ENCODE measurements at regions not wholly inside any gene's neighbourhood (a gene's known extent, or its start where the extent isn't known, plus 50 kb on each side); places are given as distances from the start of the nearest gene placed in this dataset.

GRCh38 chr4:20305976-20306375, 54.3 kb downstream of the SLIT2 start (continued):
- TF ChIP-seq, protein P1, sequence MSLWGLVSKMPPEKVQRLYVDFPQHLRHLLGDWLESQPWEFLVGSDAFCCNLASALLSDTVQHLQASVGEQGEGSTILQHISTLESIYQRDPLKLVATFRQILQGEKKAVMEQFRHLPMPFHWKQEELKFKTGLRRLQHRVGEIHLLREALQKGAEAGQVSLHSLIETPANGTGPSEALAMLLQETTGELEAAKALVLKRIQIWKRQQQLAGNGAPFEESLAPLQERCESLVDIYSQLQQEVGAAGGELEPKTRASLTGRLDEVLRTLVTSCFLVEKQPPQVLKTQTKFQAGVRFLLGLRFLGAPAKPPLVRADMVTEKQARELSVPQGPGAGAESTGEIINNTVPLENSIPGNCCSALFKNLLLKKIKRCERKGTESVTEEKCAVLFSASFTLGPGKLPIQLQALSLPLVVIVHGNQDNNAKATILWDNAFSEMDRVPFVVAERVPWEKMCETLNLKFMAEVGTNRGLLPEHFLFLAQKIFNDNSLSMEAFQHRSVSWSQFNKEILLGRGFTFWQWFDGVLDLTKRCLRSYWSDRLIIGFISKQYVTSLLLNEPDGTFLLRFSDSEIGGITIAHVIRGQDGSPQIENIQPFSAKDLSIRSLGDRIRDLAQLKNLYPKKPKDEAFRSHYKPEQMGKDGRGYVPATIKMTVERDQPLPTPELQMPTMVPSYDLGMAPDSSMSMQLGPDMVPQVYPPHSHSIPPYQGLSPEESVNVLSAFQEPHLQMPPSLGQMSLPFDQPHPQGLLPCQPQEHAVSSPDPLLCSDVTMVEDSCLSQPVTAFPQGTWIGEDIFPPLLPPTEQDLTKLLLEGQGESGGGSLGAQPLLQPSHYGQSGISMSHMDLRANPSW (CRISPR knock-in tag; IDR thresholded peaks at IDR 0.05): no peak
- no peak for TF ChIP-seq CREBBP (IDR thresholded peaks at IDR 0.05; ENCODE audit: low read depth, low read length)

DNA sequence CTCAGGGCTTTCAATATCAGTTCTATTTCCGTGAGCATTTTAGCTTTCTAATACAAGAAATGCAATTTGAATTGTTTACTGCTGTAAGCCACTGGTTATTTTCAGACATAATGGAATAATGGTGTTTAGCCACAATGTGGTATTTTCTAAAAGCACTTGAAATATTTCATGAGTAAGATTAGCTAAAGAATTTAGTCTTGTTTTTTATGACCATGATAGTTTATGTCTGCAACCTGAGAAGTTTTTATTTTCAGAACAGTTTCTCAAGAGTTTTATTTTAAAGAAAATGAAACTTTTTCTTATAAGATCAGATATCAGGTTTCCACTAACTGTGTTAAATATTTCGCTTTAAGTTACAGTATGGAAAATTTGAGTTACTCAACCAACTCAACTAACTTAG, 60.2 kb downstream of the SLIT2 start:
- ATAC-seq (no peak), DNase-seq (ENCODE audit: extremely low read depth in 1 of 4, low spot score in 3 of 4) (no peak), FAIRE-seq (no peak)
- TF ChIP-seq HMG20A (CRISPR knock-in tag; conservative IDR thresholded peaks at IDR 0.05) (no peak), RAD51 (IDR thresholded peaks at IDR 0.05; ENCODE audit: borderline replicate concordance, low read depth) (no peak), MNT (conservative IDR thresholded peaks at IDR 0.05) (no peak), HSF4 (CRISPR knock-in tag; IDR thresholded peaks at IDR 0.05; ENCODE audit: borderline replicate concordance) (no peak), EHMT2 (IDR thresholded peaks at IDR 0.05) (no peak), ZNF316 (IDR thresholded peaks at IDR 0.05) (no peak), ZNF699 (CRISPR knock-in tag; IDR thresholded peaks at IDR 0.05; ENCODE audit: insufficient replicate concordance) (no peak), PTBP1 (IDR thresholded peaks at IDR 0.05; ENCODE audit: low read depth, low read length) (no peak), ARID3A (IDR thresholded peaks at IDR 0.05; ENCODE audit: borderline replicate concordance, low read depth, low read length) (no peak)
- TF ChIP-seq, protein P2, sequence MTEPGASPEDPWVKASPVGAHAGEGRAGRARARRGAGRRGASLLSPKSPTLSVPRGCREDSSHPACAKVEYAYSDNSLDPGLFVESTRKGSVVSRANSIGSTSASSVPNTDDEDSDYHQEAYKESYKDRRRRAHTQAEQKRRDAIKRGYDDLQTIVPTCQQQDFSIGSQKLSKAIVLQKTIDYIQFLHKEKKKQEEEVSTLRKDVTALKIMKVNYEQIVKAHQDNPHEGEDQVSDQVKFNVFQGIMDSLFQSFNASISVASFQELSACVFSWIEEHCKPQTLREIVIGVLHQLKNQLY (CRISPR knock-in tag; conservative IDR thresholded peaks at IDR 0.05): no peak
- H3K9me1 ChIP-seq (ENCODE audit: control insufficient read depth, insufficient read depth, low read length): no peaks in the 10 kb centered on the region
- ChIA-PET POLR2A (no interaction called here), CTCF (ENCODE audit: low intra/inter-chr PET ratio) (no interaction called here)
- H4K20me1 ChIP-seq (replicated peaks; ENCODE audit: control insufficient read depth, insufficient read depth, low read length): no peaks in the 10 kb centered on the region
- no peaks in the 10 kb centered on the region for H3K36me3 ChIP-seq (ENCODE audit: control insufficient read depth, insufficient read depth, low read length)
- H3K4me3 ChIP-seq: no peak overlapping the region
- BruUV-seq (replicated peaks): no TSS peak
- H3K27ac ChIP-seq (ENCODE audit: extremely low read depth, low read depth, low read length): no peak overlapping the region
- intact Hi-C loops (cut with micrococcal nuclease) (no loop called here), in situ Hi-C loops (cut with MboI) (no loop called here)
- H3K4me1 ChIP-seq (replicated peaks in 1 of 2; ENCODE audit: control insufficient read depth in 2 of 2, insufficient read depth in 2 of 2, low read length in 2 of 2): no peaks in the 10 kb centered on the region
- H3K9me3 ChIP-seq (replicated peaks; ENCODE audit: control insufficient read depth, insufficient read depth, low read depth, low read length): no peaks in the 10 kb centered on the region
- WGBS (ENCODE audit: insufficient coverage, low coverage, missing lambda C conversion rate): 0% methylated on average over 2 of the region's 2 CpGs
- H3K27me3 ChIP-seq (ENCODE audit: control insufficient read depth in 2 of 2, insufficient read depth in 2 of 2, low read length in 2 of 2): no peaks in the 10 kb centered on the region
- no peak overlapping the region for H2AFZ ChIP-seq (ENCODE audit: low read depth, low read length)
- no peak overlapping the region for H3K9ac ChIP-seq (ENCODE audit: insufficient read depth in 1 of 2, low read depth in 2 of 2, low read length in 2 of 2)
- no peaks in the 10 kb centered on the region for H3K79me2 ChIP-seq (ENCODE audit: control insufficient read depth, insufficient read depth, low read length)
- H3K4me2 ChIP-seq (ENCODE audit: insufficient read depth, low read length): no peak overlapping the region
